BLaER1 treated with 17β-estradiol and CSF1 and Interleukin-3, amounts not matched to agents 10 nM and 100 nM (cell line): ENCODE measurements at regions not wholly inside any gene's neighbourhood (a gene's known extent, or its start where the extent isn't known, plus 50 kb on each side); places are given as distances from the start of the nearest gene placed in this dataset.

ENCODE experiments used
- H3K27ac ChIP-seq, 11 experiments: shearing (Covaris generic); formaldehyde crosslinking; 2 replicates each; pipeline ENCODE4 v1.8.1; 2022
- H3K27me3 ChIP-seq, 11 experiments: shearing (Covaris generic); formaldehyde crosslinking; 2 replicates each; pipeline ENCODE4 v1.8.1; 2022
- H3K36me3 ChIP-seq, 11 experiments: shearing (Covaris generic); formaldehyde crosslinking; 2 replicates each; pipeline ENCODE4 v1.8.1; 2022
- H3K4me1 ChIP-seq, 10 experiments: shearing (Covaris generic); formaldehyde crosslinking; 2 replicates each; pipeline ENCODE4 v1.8.1; 2022
- H3K4me2 ChIP-seq, 11 experiments: shearing (Covaris generic); formaldehyde crosslinking; 2 replicates each; pipeline ENCODE4 v1.8.1; 2022
- H3K4me3 ChIP-seq, 10 experiments: shearing (Covaris generic); formaldehyde crosslinking; 2 replicates each; pipeline ENCODE4 v1.8.1; 2022
- H3K9ac ChIP-seq, 11 experiments: shearing (Covaris generic); formaldehyde crosslinking; 2 replicates each; pipeline ENCODE4 v1.8.1; 2022
- H3K9me3 ChIP-seq, 11 experiments: shearing (Covaris generic); formaldehyde crosslinking; replicated peaks in 1 of 11; 2 replicates each; pipeline ENCODE4 v1.8.1; 2022
- H4K20me1 ChIP-seq, 11 experiments: shearing (Covaris generic); formaldehyde crosslinking; 2 replicates each; pipeline ENCODE4 v1.8.1; 2022
- Cebpa-rat ChIP-seq, 11 experiments: shearing (Covaris generic); IDR thresholded peaks; 2 replicates each; pipeline ENCODE4 v1.8.1; 2022

- peaks cover 0 to 12% (median 0%) of the 10 kb centered on the region in 11 experiments; a peak in 2 of 22 replicates for H3K9me3 ChIP-seq
- H3K9ac ChIP-seq = no peak overlapping the region
- H3K27me3 ChIP-seq = no peaks in the 10 kb centered on the region
- TF ChIP-seq Cebpa-rat (IDR thresholded peaks at IDR 0.05) = peak in 2 of 11 experiments; percentile 25 to 58; a peak in 3 of 22 replicates
- no peaks in the 10 kb centered on the region for H3K36me3 ChIP-seq
- H4K20me1 ChIP-seq = no peaks in the 10 kb centered on the region
- H3K4me3 ChIP-seq = no peak overlapping the region
- no peaks in the 10 kb centered on the region for H3K4me1 ChIP-seq
- H3K27ac ChIP-seq = no peak overlapping the region
- no peak overlapping the region for H3K4me2 ChIP-seq
These were observed 95.6 kb upstream of the MYO16 start for GRCh38 chr13:108533842-108534241.

GRCh38 chr13:108534728-108535127, 94.7 kb upstream of the MYO16 start:
- no peak overlapping the region for H3K27ac ChIP-seq
- H3K27me3 ChIP-seq = no peaks in the 10 kb centered on the region
- no peak for TF ChIP-seq Cebpa-rat (IDR thresholded peaks at IDR 0.05)
- no peak overlapping the region for H3K4me2 ChIP-seq
- H3K9me3 ChIP-seq = peaks cover 0 to 12% (median 0%) of the 10 kb centered on the region in 11 experiments; a peak in 2 of 22 replicates
- H3K36me3 ChIP-seq = no peaks in the 10 kb centered on the region
- H4K20me1 ChIP-seq = no peaks in the 10 kb centered on the region
- H3K9ac ChIP-seq = no peak overlapping the region
- no peaks in the 10 kb centered on the region for H3K4me1 ChIP-seq
- H3K4me3 ChIP-seq = no peak overlapping the region

- Histone ChIP-seq H3K4me3 (no peak overlapping the region), H4K20me1 (no peaks in the 10 kb centered on the region), H3K27me3 (no peaks in the 10 kb centered on the region), H3K4me1 (no peaks in the 10 kb centered on the region), H3K36me3 (no peaks in the 10 kb centered on the region), H3K9ac (no peak overlapping the region), H3K4me2 (no peak overlapping the region), H3K27ac (no peak overlapping the region), H3K9me3 (peaks cover 0 to 5% (median 0%) of the 10 kb centered on the region in 11 experiments; a peak in 2 of 22 replicates)
- TF ChIP-seq Cebpa-rat (IDR thresholded peaks at IDR 0.05) = no peak
These were observed 79.5 kb upstream of the MYO16 start for GRCh38 chr13:108549934-108550333.

GRCh38 chr13:108551674-108552073, 77.7 kb upstream of the MYO16 start:
- H3K36me3 ChIP-seq = no peaks in the 10 kb centered on the region
- no peak overlapping the region for H3K4me2 ChIP-seq
- H3K4me1 ChIP-seq = no peaks in the 10 kb centered on the region
- no peak overlapping the region for H3K27ac ChIP-seq
- no peaks in the 10 kb centered on the region for H3K27me3 ChIP-seq
- no peaks in the 10 kb centered on the region for H4K20me1 ChIP-seq
- no peaks in the 10 kb centered on the region for H3K9me3 ChIP-seq
- no peak for TF ChIP-seq Cebpa-rat (IDR thresholded peaks at IDR 0.05)
- H3K9ac ChIP-seq = no peak overlapping the region
- no peak overlapping the region for H3K4me3 ChIP-seq

- no peak for TF ChIP-seq Cebpa-rat (IDR thresholded peaks at IDR 0.05)
- Histone ChIP-seq H4K20me1 (no peaks in the 10 kb centered on the region), H3K9ac (no peak overlapping the region), H3K4me2 (no peak overlapping the region), H3K27me3 (no peaks in the 10 kb centered on the region), H3K27ac (no peak overlapping the region), H3K4me1 (no peaks in the 10 kb centered on the region), H3K36me3 (no peaks in the 10 kb centered on the region), H3K9me3 (no peaks in the 10 kb centered on the region), H3K4me3 (no peak overlapping the region)
These were observed 70.9 kb upstream of the MYO16 start for GRCh38 chr13:108558489-108558888.

- Histone ChIP-seq H3K4me3 (no peak overlapping the region), H3K9ac (no peak overlapping the region)
- TF ChIP-seq Cebpa-rat (IDR thresholded peaks at IDR 0.05) = no peak
These were observed 69.3 kb upstream of the MYO16 start for GRCh38 chr13:108560093-108560492.

GRCh38 chr13:108561149-108561548, 68.3 kb upstream of the MYO16 start:
- Histone ChIP-seq H4K20me1 (no peaks in the 10 kb centered on the region), H3K27ac (no peak overlapping the region), H3K36me3 (no peaks in the 10 kb centered on the region), H3K4me3 (no peak overlapping the region), H3K4me2 (no peak overlapping the region), H3K4me1 (no peaks in the 10 kb centered on the region), H3K9me3 (no peaks in the 10 kb centered on the region), H3K27me3 (no peaks in the 10 kb centered on the region), H3K9ac (no peak overlapping the region)
- TF ChIP-seq Cebpa-rat (IDR thresholded peaks at IDR 0.05) = no peak

More at GRCh38 chr13:108560093-108560492, 69.3 kb upstream of the MYO16 start:
- Histone ChIP-seq H3K27ac (no peak overlapping the region), H3K4me2 (no peak overlapping the region), H3K36me3 (no peaks in the 10 kb centered on the region), H3K27me3 (no peaks in the 10 kb centered on the region), H4K20me1 (no peaks in the 10 kb centered on the region), H3K9me3 (no peaks in the 10 kb centered on the region), H3K4me1 (no peaks in the 10 kb centered on the region)

GRCh38 chr13:108566413-108567170, 62.8 kb upstream of the MYO16 start:
- H4K20me1 ChIP-seq = no peaks in the 10 kb centered on the region
- no peaks in the 10 kb centered on the region for H3K9me3 ChIP-seq
- TF ChIP-seq Cebpa-rat (IDR thresholded peaks at IDR 0.05) = no peak
- H3K4me3 ChIP-seq = no peak overlapping the region
- no peak overlapping the region for H3K9ac ChIP-seq
- no peaks in the 10 kb centered on the region for H3K27me3 ChIP-seq
- H3K4me2 ChIP-seq = no peak overlapping the region
- H3K36me3 ChIP-seq = no peaks in the 10 kb centered on the region
- no peaks in the 10 kb centered on the region for H3K4me1 ChIP-seq
- H3K27ac ChIP-seq = no peak overlapping the region

GRCh38 chr13:108572782-108573211, 56.6 kb upstream of the MYO16 start:
- Histone ChIP-seq H3K36me3 (no peaks in the 10 kb centered on the region), H4K20me1 (no peaks in the 10 kb centered on the region), H3K4me1 (peaks cover 0 to 18% (median 11%) of the 10 kb centered on the region in 10 experiments; a peak in 13 of 20 replicates), H3K27me3 (no peaks in the 10 kb centered on the region), H3K9ac (no peak overlapping the region), H3K4me2 (no peak overlapping the region), H3K9me3 (no peaks in the 10 kb centered on the region), H3K4me3 (no peak overlapping the region), H3K27ac (no peak overlapping the region)
- TF ChIP-seq Cebpa-rat (IDR thresholded peaks at IDR 0.05) = no peak

GRCh38 chr13:108573455-108573854, 56.0 kb upstream of the MYO16 start:
- Histone ChIP-seq H3K27me3 (no peaks in the 10 kb centered on the region), H3K9ac (no peak overlapping the region), H3K4me1 (peaks cover 0 to 18% (median 11%) of the 10 kb centered on the region in 10 experiments; a peak in 13 of 20 replicates), H3K36me3 (no peaks in the 10 kb centered on the region), H3K4me3 (no peak overlapping the region), H4K20me1 (no peaks in the 10 kb centered on the region), H3K27ac (no peak overlapping the region), H3K9me3 (no peaks in the 10 kb centered on the region), H3K4me2 (no peak overlapping the region)
- no peak for TF ChIP-seq Cebpa-rat (IDR thresholded peaks at IDR 0.05)
